NCI-H1092 treated with DMSO at 0.1 percent for 48 hours (cell line): ENCODE measurements at regions not wholly inside any gene's neighbourhood (a gene's known extent, or its start where the extent isn't known, plus 50 kb on each side); places are given as distances from the start of the nearest gene placed in this dataset.
A peak's percentile ranks its signal among the peaks of the same experiment; 100 is the strongest.

Source experiments
- DNase-seq: peaks from one replicate; lab custom pipeline; 2025; lab: John Stamatoyannopoulos, UW

GRCh38 chr7:98565103-98565502, 52.0 kb upstream of the NPTX2 start:
- DNase-seq: no peak

- DNase-seq: peak; percentile 79
Observed at GRCh38 chr7:98562871-98563495, 54.1 kb upstream of the NPTX2 start.

- peak; percentile 76 for DNase-seq
Observed at GRCh38 chr7:98562381-98562823, 54.7 kb upstream of the NPTX2 start.

- no peak for DNase-seq
Observed at GRCh38 chr7:98559958-98560357, 57.1 kb upstream of the NPTX2 start.

- no peak for DNase-seq
Observed at GRCh38 chr7:98559219-98559618, 57.9 kb upstream of the NPTX2 start.

- no peak for DNase-seq
Observed at GRCh38 chr7:98557538-98558031, 59.5 kb upstream of the NPTX2 start.

GRCh38 chr7:98556288-98556687, 60.8 kb upstream of the NPTX2 start:
- peak; percentile 34 for DNase-seq

GRCh38 chr7:98555403-98555802, 61.7 kb upstream of the NPTX2 start:
- peak; percentile 20 for DNase-seq

- no peak for DNase-seq
Observed at GRCh38 chr7:98553666-98554065, 63.4 kb upstream of the NPTX2 start.

- no peak for DNase-seq
Observed at GRCh38 chr7:98551611-98552273, 65.3 kb upstream of the NPTX2 start.

- DNase-seq: no peak
Observed at GRCh38 chr7:98548971-98549370, 68.1 kb upstream of the NPTX2 start.

GRCh38 chr7:98548370-98548769, 68.7 kb upstream of the NPTX2 start:
- no peak for DNase-seq

- no peak for DNase-seq
Observed at GRCh38 chr7:98541101-98541500, 76.0 kb upstream of the NPTX2 start.

GRCh38 chr7:98539865-98540264, 77.2 kb upstream of the NPTX2 start:
- DNase-seq: no peak

- no peak for DNase-seq
Observed at GRCh38 chr7:98536803-98537202, 80.3 kb upstream of the NPTX2 start.

- DNase-seq: no peak
Observed at GRCh38 chr7:98534493-98534892, 82.6 kb upstream of the NPTX2 start.

- no peak for DNase-seq
Observed at GRCh38 chr7:98531717-98532116, 85.4 kb upstream of the NPTX2 start.

- DNase-seq: no peak
Observed at GRCh38 chr7:98528079-98528478, 89.0 kb upstream of the NPTX2 start.

GRCh38 chr7:98526059-98526458, 91.0 kb upstream of the NPTX2 start:
- DNase-seq: no peak

GRCh38 chr7:98521089-98521692, 95.9 kb upstream of the NPTX2 start:
- DNase-seq: no peak

GRCh38 chr7:98520356-98520951, 96.6 kb upstream of the NPTX2 start:
- DNase-seq: no peak

- DNase-seq: no peak
Observed at GRCh38 chr7:98518159-98518947, 98.7 kb upstream of the NPTX2 start.
